WTC11 (cell line): ENCODE measurements at regions not wholly inside any gene's neighbourhood (a gene's known extent, or its start where the extent isn't known, plus 50 kb on each side); places are given as distances from the start of the nearest gene placed in this dataset.
"Not testable (repeated sequence)": the region's sequence is repeated elsewhere in the genome, so short reads cannot be mapped to it uniquely, and the experiment has no call there.

ENCODE experiments used
- ATAC-seq: fragments of 200-7000 bp; cut with Tn5 transposase; 2 replicates; pipeline ENCODE4 v1.10.0; 2021; ENCODE audit warnings: mild to moderate bottlenecking, moderate library complexity
- CTCF ChIA-PET: fragments of 300-600 bp; sonication (Branson Sonifier 250); formaldehyde crosslinking; loops from one replicate; lab custom pipeline; 2021; ENCODE audit warnings: antibody characterized with exemption; lab: Charles Lee
- POLR2A ChIA-PET: fragments of 350-600 bp; sonication (Branson Sonifier 250); formaldehyde crosslinking; loops from one replicate; lab custom pipeline; 2021; ENCODE audit warnings: antibody characterized with exemption; lab: Charles Lee
- DNase-seq: peaks from one replicate; pipeline ENCODE4 v3.0.0; 2021; ENCODE audit warnings: low spot score
- H3K27ac Mint-ChIP-seq: 2 replicates; pipeline ENCODE4 v1.8.0; 2021; ENCODE audit warnings: mixed read lengths
- H3K27me3 Mint-ChIP-seq: 2 replicates; pipeline ENCODE4 v1.8.0; 2021; ENCODE audit warnings: low read depth, mild to moderate bottlenecking, moderate library complexity, mixed read lengths
- H3K36me3 Mint-ChIP-seq: 2 replicates; pipeline ENCODE4 v1.8.0; 2021; ENCODE audit warnings: mixed read lengths
- H3K4me1 Mint-ChIP-seq: 2 replicates; pipeline ENCODE4 v1.8.0; 2022; ENCODE audit warnings: mixed read lengths
- H3K4me3 Mint-ChIP-seq: 2 replicates; pipeline ENCODE4 v1.8.0; 2021; ENCODE audit warnings: mild to moderate bottlenecking, moderate library complexity, mixed read lengths
- H3K9me3 Mint-ChIP-seq: 2 replicates; pipeline ENCODE4 v1.8.0; 2021; ENCODE audit warnings: mixed read lengths
- CREB1 ChIP-seq: sonication (generic); formaldehyde crosslinking; IDR thresholded peaks from 2 replicates; pipeline ENCODE4 v1.8.0; 2023; ENCODE audit warnings: mild to moderate bottlenecking, missing genetic modification reagents
- ELF4 ChIP-seq: sonication (generic); formaldehyde crosslinking; IDR thresholded peaks from 2 replicates; pipeline ENCODE4 v1.8.1; 2022; ENCODE audit warnings: low read depth, mild to moderate bottlenecking, moderate library complexity, missing genetic modification reagents
- ESRRA ChIP-seq: sonication (generic); formaldehyde crosslinking; IDR thresholded peaks from 2 replicates; pipeline ENCODE4 v1.8.1; 2022; ENCODE audit warnings: mild to moderate bottlenecking, missing genetic modification reagents, borderline replicate concordance
- FOXJ3 ChIP-seq: sonication (generic); formaldehyde crosslinking; IDR thresholded peaks from 2 replicates; pipeline ENCODE4 v1.9.0; 2021; ENCODE audit warnings: missing genetic modification reagents, mild to moderate bottlenecking, borderline replicate concordance
- FOXP1 ChIP-seq: sonication (generic); formaldehyde crosslinking; IDR thresholded peaks from 2 replicates; pipeline ENCODE4 v1.8.0; 2022; ENCODE audit warnings: missing genetic modification reagents, mild to moderate bottlenecking, moderate library complexity, borderline replicate concordance
- GRHL2 ChIP-seq: fragments of 250-450 bp; sonication (Bioruptor Pico); IDR thresholded peaks from 2 replicates; pipeline ENCODE4 v1.8.0; 2022; ENCODE audit warnings: mild to moderate bottlenecking, moderate library complexity; ENCODE audit not compliant: insufficient replicate concordance, severe bottlenecking
- JUN ChIP-seq: sonication (generic); formaldehyde crosslinking; IDR thresholded peaks from 2 replicates; pipeline ENCODE4 v1.8.0; 2023; ENCODE audit warnings: mild to moderate bottlenecking, missing genetic modification reagents
- NFE2L1 ChIP-seq: sonication (generic); formaldehyde crosslinking; IDR thresholded peaks from 2 replicates; pipeline ENCODE4 v1.8.1; 2023; ENCODE audit warnings: missing genetic modification reagents
- NFYB ChIP-seq: sonication (generic); formaldehyde crosslinking; conservative IDR thresholded peaks from 2 replicates; pipeline ENCODE4 v1.8.0; 2022; ENCODE audit warnings: low read depth, missing genetic modification reagents
- NR3C1 ChIP-seq: sonication (generic); formaldehyde crosslinking; conservative IDR thresholded peaks from 2 replicates; pipeline ENCODE4 v1.8.1; 2023; ENCODE audit warnings: low read depth, mild to moderate bottlenecking, missing genetic modification reagents
- RORB ChIP-seq: fragments of 250-450 bp; sonication (Bioruptor Pico); IDR thresholded peaks from 2 replicates; pipeline ENCODE4 v1.9.0; 2021; ENCODE audit warnings: mild to moderate bottlenecking
- SOX15 ChIP-seq: fragments of 250-450 bp; sonication (Bioruptor Pico); IDR thresholded peaks from 2 replicates; pipeline ENCODE4 v1.9.0; 2021; ENCODE audit warnings: mild to moderate bottlenecking
- ZNF121 ChIP-seq: sonication (generic); formaldehyde crosslinking; IDR thresholded peaks from 2 replicates; pipeline ENCODE4 v1.8.0; 2023; ENCODE audit warnings: missing genetic modification reagents
- ZNF138 ChIP-seq: sonication (generic); formaldehyde crosslinking; conservative IDR thresholded peaks from 2 replicates; pipeline ENCODE4 v1.8.1; 2022; ENCODE audit warnings: mild to moderate bottlenecking, moderate library complexity, missing genetic modification reagents
- ZNF263 ChIP-seq: sonication (generic); formaldehyde crosslinking; IDR thresholded peaks from 2 replicates; pipeline ENCODE4 v1.8.1; 2022; ENCODE audit warnings: low read depth, mild to moderate bottlenecking, moderate library complexity, missing genetic modification reagents
- ZNF396 ChIP-seq: fragments of 250-450 bp; sonication (Bioruptor Pico); IDR thresholded peaks from 2 replicates; pipeline ENCODE4 v1.8.0; 2021; ENCODE audit warnings: mild to moderate bottlenecking, moderate library complexity, borderline replicate concordance
- ZNF416 ChIP-seq: fragments of 250-450 bp; sonication (Bioruptor Pico); IDR thresholded peaks from 2 replicates; pipeline ENCODE4 v1.9.0; 2021; ENCODE audit warnings: mild to moderate bottlenecking, inconsistent platforms
- TF ChIP-seq, protein P1 (sequence below): sonication (generic); formaldehyde crosslinking; IDR thresholded peaks from 2 replicates; pipeline ENCODE4 v1.8.0; 2022; ENCODE audit warnings: mild to moderate bottlenecking, missing genetic modification reagents
- TF ChIP-seq, protein P2 (sequence below): sonication (generic); formaldehyde crosslinking; IDR thresholded peaks from 2 replicates; pipeline ENCODE4 v1.8.1; 2022; ENCODE audit warnings: mild to moderate bottlenecking, missing genetic modification reagents, moderate library complexity, borderline replicate concordance
- TF ChIP-seq, protein P3 (sequence below): sonication (generic); formaldehyde crosslinking; IDR thresholded peaks from 2 replicates; pipeline ENCODE4 v1.8.1; 2023; ENCODE audit warnings: mild to moderate bottlenecking, moderate library complexity, missing genetic modification reagents
- TF ChIP-seq, protein P4 (sequence below): sonication (generic); formaldehyde crosslinking; conservative IDR thresholded peaks from 2 replicates; pipeline ENCODE4 v1.8.1; 2023; ENCODE audit warnings: mild to moderate bottlenecking, low read depth, missing genetic modification reagents, moderate library complexity
- TF ChIP-seq, protein P5 (sequence below): sonication (generic); formaldehyde crosslinking; IDR thresholded peaks from 2 replicates; pipeline ENCODE4 v1.8.1; 2023; ENCODE audit warnings: mild to moderate bottlenecking, missing genetic modification reagents, moderate library complexity

DNA sequence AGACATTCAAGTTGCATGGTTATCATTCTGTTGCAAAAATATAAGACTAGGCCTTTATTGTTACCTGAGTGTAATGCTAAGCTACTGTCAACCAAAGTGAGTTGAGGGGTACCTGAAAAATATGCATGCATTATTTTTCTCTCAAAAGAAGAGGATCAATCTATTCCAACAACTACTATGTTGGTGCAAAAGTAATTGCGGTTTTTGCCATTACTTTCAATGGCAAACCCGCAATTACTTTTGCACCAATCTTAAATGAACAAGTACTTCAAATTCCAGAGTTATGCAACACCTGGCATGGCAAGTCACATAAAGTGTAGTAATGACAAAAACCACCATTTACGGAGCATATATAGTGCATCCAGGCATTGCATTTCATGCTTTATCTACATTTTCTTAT is 307.0 kb upstream of the NOX3 start:
- Mint-ChIP-seq H3K4me1 (no peaks in the 10 kb centered on the region), H3K27ac (no peak overlapping the region), H3K36me3 (no peaks in the 10 kb centered on the region), H3K9me3 (no peaks in the 10 kb centered on the region), H3K4me3 (no peak overlapping the region), H3K27me3 (no peaks in the 10 kb centered on the region)
- POLR2A ChIA-PET, result no interaction called here
- CTCF ChIA-PET, result no interaction called here
- no peak for TF ChIP-seq GRHL2 (CRISPR knock-in tag)
- TF ChIP-seq, protein P1, sequence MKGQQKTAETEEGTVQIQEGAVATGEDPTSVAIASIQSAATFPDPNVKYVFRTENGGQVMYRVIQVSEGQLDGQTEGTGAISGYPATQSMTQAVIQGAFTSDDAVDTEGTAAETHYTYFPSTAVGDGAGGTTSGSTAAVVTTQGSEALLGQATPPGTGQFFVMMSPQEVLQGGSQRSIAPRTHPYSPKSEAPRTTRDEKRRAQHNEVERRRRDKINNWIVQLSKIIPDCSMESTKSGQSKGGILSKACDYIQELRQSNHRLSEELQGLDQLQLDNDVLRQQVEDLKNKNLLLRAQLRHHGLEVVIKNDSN (CRISPR knock-in tag), result no peak
- no peak for TF ChIP-seq NR3C1 (CRISPR knock-in tag)
- TF ChIP-seq RORB, result no peak
- TF ChIP-seq FOXJ3 (CRISPR knock-in tag), result no peak
- no peak for TF ChIP-seq NFYB (CRISPR knock-in tag)
- no peak for TF ChIP-seq ELF4
- no peak for ATAC-seq
- DNase-seq, result no peak

- H3K36me3 Mint-ChIP-seq, result peaks cover 28% of the 10 kb centered on the region
- no peak overlapping the region for H3K4me3 Mint-ChIP-seq
- DNase-seq (no peak), ATAC-seq (no peak)
- POLR2A ChIA-PET, result no interaction called here
- peaks cover 33% of the 10 kb centered on the region for H3K9me3 Mint-ChIP-seq
- H3K4me1 Mint-ChIP-seq, result peaks cover 19% of the 10 kb centered on the region
- no peak overlapping the region for H3K27ac Mint-ChIP-seq
- CTCF ChIA-PET, result interaction anchor here (0.6 to 0.7 kb wide), 3 partner anchors 12 to 415 kb away, joined by 3 to 4 read pairs (median 3); no protein-coding TSS in a partner anchor
- TF ChIP-seq NFE2L1 (no peak), SOX15 (CRISPR knock-in tag) (no peak), ZNF396 (CRISPR knock-in tag) (no peak), ZNF121 (CRISPR knock-in tag) (no peak), FOXP1 (CRISPR knock-in tag) (no peak), ELF4 (no peak), ESRRA (CRISPR knock-in tag) (no peak), ZNF263 (no peak), JUN (CRISPR knock-in tag) (no peak), CREB1 (CRISPR knock-in tag) (no peak), ZNF138 (CRISPR knock-in tag) (no peak), NFYB (CRISPR knock-in tag) (no peak), ZNF416 (no peak), FOXJ3 (CRISPR knock-in tag) (no peak)
- TF ChIP-seq, protein P2, sequence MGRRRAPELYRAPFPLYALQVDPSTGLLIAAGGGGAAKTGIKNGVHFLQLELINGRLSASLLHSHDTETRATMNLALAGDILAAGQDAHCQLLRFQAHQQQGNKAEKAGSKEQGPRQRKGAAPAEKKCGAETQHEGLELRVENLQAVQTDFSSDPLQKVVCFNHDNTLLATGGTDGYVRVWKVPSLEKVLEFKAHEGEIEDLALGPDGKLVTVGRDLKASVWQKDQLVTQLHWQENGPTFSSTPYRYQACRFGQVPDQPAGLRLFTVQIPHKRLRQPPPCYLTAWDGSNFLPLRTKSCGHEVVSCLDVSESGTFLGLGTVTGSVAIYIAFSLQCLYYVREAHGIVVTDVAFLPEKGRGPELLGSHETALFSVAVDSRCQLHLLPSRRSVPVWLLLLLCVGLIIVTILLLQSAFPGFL (CRISPR knock-in tag), result no peak
- TF ChIP-seq, protein P3, sequence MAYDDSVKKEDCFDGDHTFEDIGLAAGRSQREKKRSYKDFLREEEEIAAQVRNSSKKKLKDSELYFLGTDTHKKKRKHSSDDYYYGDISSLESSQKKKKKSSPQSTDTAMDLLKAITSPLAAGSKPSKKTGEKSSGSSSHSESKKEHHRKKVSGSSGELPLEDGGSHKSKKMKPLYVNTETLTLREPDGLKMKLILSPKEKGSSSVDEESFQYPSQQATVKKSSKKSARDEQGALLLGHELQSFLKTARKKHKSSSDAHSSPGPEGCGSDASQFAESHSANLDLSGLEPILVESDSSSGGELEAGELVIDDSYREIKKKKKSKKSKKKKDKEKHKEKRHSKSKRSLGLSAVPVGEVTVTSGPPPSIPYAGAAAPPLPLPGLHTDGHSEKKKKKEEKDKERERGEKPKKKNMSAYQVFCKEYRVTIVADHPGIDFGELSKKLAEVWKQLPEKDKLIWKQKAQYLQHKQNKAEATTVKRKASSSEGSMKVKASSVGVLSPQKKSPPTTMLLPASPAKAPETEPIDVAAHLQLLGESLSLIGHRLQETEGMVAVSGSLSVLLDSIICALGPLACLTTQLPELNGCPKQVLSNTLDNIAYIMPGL (CRISPR knock-in tag), result no peak
- TF ChIP-seq, protein P4, sequence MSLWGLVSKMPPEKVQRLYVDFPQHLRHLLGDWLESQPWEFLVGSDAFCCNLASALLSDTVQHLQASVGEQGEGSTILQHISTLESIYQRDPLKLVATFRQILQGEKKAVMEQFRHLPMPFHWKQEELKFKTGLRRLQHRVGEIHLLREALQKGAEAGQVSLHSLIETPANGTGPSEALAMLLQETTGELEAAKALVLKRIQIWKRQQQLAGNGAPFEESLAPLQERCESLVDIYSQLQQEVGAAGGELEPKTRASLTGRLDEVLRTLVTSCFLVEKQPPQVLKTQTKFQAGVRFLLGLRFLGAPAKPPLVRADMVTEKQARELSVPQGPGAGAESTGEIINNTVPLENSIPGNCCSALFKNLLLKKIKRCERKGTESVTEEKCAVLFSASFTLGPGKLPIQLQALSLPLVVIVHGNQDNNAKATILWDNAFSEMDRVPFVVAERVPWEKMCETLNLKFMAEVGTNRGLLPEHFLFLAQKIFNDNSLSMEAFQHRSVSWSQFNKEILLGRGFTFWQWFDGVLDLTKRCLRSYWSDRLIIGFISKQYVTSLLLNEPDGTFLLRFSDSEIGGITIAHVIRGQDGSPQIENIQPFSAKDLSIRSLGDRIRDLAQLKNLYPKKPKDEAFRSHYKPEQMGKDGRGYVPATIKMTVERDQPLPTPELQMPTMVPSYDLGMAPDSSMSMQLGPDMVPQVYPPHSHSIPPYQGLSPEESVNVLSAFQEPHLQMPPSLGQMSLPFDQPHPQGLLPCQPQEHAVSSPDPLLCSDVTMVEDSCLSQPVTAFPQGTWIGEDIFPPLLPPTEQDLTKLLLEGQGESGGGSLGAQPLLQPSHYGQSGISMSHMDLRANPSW, result no peak
- TF ChIP-seq, protein P5, sequence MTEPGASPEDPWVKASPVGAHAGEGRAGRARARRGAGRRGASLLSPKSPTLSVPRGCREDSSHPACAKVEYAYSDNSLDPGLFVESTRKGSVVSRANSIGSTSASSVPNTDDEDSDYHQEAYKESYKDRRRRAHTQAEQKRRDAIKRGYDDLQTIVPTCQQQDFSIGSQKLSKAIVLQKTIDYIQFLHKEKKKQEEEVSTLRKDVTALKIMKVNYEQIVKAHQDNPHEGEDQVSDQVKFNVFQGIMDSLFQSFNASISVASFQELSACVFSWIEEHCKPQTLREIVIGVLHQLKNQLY (CRISPR knock-in tag), result no peak
- no peaks in the 10 kb centered on the region for H3K27me3 Mint-ChIP-seq
These were observed 299.8 kb upstream of the NOX3 start for GRCh38 chr6:155755452-155755851.

GRCh38 chr6:155748778-155749177 is 293.1 kb upstream of the NOX3 start:
- POLR2A ChIA-PET, CTCF ChIA-PET, H3K27me3 Mint-ChIP-seq, H3K4me3 Mint-ChIP-seq, H3K27ac Mint-ChIP-seq: not testable (repeated sequence)
- Mint-ChIP-seq H3K4me1 (peaks cover 12% of the 10 kb centered on the region), H3K36me3 (peaks cover 20% of the 10 kb centered on the region), H3K9me3 (peaks cover 25% of the 10 kb centered on the region)
- DNase-seq (peak; percentile 13), ATAC-seq (peak; percentile 78)
